Liver (tissue), 8 donors: ENCODE measurements at regions not wholly inside any gene's neighbourhood (a gene's known extent, or its start where the extent isn't known, plus 50 kb on each side); places are given as distances from the start of the nearest gene placed in this dataset.
"Not testable (repeated sequence)": the region's sequence is repeated elsewhere in the genome, so short reads cannot be mapped to it uniquely, and the experiment has no call there.

ENCODE experiments used
- DNase-seq: peaks from one replicate; pipeline ENCODE4 v3.0.0-alpha.2; 2017; ENCODE audit warnings: low spot score
- H3K27ac ChIP-seq, 2 donors: one replicate each; pipeline ENCODE4 v1.7.0; 2013; ENCODE audit warnings: inconsistent platforms in 2 of 2, low read length in 2 of 2, control low read depth in 1 of 2, low read depth in 1 of 2, mild to moderate bottlenecking in 1 of 2
- H3K27me3 ChIP-seq, 4 donors: one replicate each; pipeline versions ENCODE4 v1.6.1 to v1.7.0; 2013; ENCODE audit warnings: low read length in 3 of 4, inconsistent platforms in 1 of 4, mild to moderate bottlenecking in 1 of 4, moderate library complexity in 1 of 4; ENCODE audit not compliant: control insufficient read depth in 4 of 4, insufficient read depth in 4 of 4
- H3K36me3 ChIP-seq, 4 donors: one replicate each; pipeline versions ENCODE4 v1.6.1 to v1.7.0; 2013; ENCODE audit warnings: low read length in 3 of 4, mild to moderate bottlenecking in 3 of 4, low read depth in 1 of 4, moderate library complexity in 1 of 4; ENCODE audit not compliant: control insufficient read depth in 4 of 4, insufficient read depth in 3 of 4
- H3K4me1 ChIP-seq, 4 donors: one replicate each; pipeline versions ENCODE4 v1.6.1 to v1.7.0; 2013; ENCODE audit warnings: low read length in 3 of 4, mild to moderate bottlenecking in 3 of 4, moderate library complexity in 1 of 4; ENCODE audit not compliant: control insufficient read depth in 4 of 4, insufficient read depth in 4 of 4
- H3K4me3 ChIP-seq, 3 donors: one replicate each; pipeline versions ENCODE4 v1.6.1 to v1.7.0; 2013; ENCODE audit warnings: low read length in 3 of 3, control low read depth in 1 of 3, low read depth in 1 of 3, mild to moderate bottlenecking in 1 of 3
- H3K9ac ChIP-seq, 2 donors: one replicate each; pipeline ENCODE4 v1.7.0; 2013; ENCODE audit warnings: low read length in 2 of 2, mild to moderate bottlenecking in 2 of 2, moderate library complexity in 2 of 2, control low read depth in 1 of 2, low read depth in 1 of 2
- H3K9me3 ChIP-seq, 4 donors: one replicate each; pipeline versions ENCODE4 v1.6.1 to v1.7.0; 2013; ENCODE audit warnings: low read length in 3 of 4; ENCODE audit not compliant: control insufficient read depth in 4 of 4
- EGR1 ChIP-seq, 2 donors: IDR thresholded peaks; 2 replicates each; pipeline ENCODE4 v1.6.1; 2016 to 2018; ENCODE audit warnings: antibody characterized with exemption in 2 of 2, low read depth in 2 of 2
- FOXA1 ChIP-seq: IDR thresholded peaks from 2 replicates; pipeline ENCODE4 v1.6.1; 2016; ENCODE audit warnings: antibody characterized with exemption
- FOXA2 ChIP-seq: IDR thresholded peaks from 2 replicates; pipeline ENCODE4 v1.6.1; 2016; ENCODE audit warnings: antibody characterized with exemption
- GABPA ChIP-seq, 2 donors: IDR thresholded peaks in 1 of 2; conservative IDR thresholded peaks in 1 of 2; 2 replicates each; pipeline ENCODE4 v1.6.1; 2016; ENCODE audit warnings: antibody characterized with exemption in 2 of 2, mild to moderate bottlenecking in 1 of 2, moderate library complexity in 1 of 2
- HNF4G ChIP-seq: IDR thresholded peaks from 2 replicates; pipeline ENCODE4 v1.6.1; 2016; ENCODE audit warnings: antibody characterized with exemption
- JUND ChIP-seq, 2 donors: IDR thresholded peaks; 2 replicates each; pipeline ENCODE4 v1.6.1; 2016; ENCODE audit warnings: antibody characterized with exemption in 2 of 2
- NR2F2 ChIP-seq: IDR thresholded peaks from 2 replicates; pipeline ENCODE4 v1.6.1; 2016; ENCODE audit warnings: antibody characterized with exemption
- RXRA ChIP-seq, 2 donors: IDR thresholded peaks; 2 replicates each; pipeline ENCODE4 v1.6.1; 2017 to 2018; ENCODE audit warnings: antibody characterized with exemption in 2 of 2, mild to moderate bottlenecking in 1 of 2
- TAF1 ChIP-seq: conservative IDR thresholded peaks from 2 replicates; pipeline ENCODE4 v1.6.1; 2016; ENCODE audit warnings: antibody characterized with exemption, mild to moderate bottlenecking
- YY1 ChIP-seq: IDR thresholded peaks from 2 replicates; pipeline ENCODE4 v1.6.1; 2016; ENCODE audit warnings: antibody characterized with exemption, mild to moderate bottlenecking
- WGBS: extraction: QIAGEN DNeasy Blood & Tissue Kit; methylation state at CpG from one replicate; pipeline ENCODE4 v1.1.7; 2013; 5-methylcytosine and 5-hydroxymethylcytosine counted together
- TF ChIP-seq, protein P1 (sequence below): IDR thresholded peaks from 2 replicates; pipeline ENCODE4 v1.6.1; 2016; ENCODE audit warnings: antibody characterized with exemption
- TF ChIP-seq, protein P2 (sequence below): fragments of 150-350 bp; IDR thresholded peaks from 2 replicates; pipeline ENCODE4 v1.5.1; 2017; ENCODE audit warnings: improper control_type of control experiment, low read depth, low read length; ENCODE audit not compliant: missing input control
- TF ChIP-seq, protein P3 (sequence below): IDR thresholded peaks from 2 replicates; pipeline ENCODE4 v1.6.1; 2016; ENCODE audit warnings: antibody characterized with exemption
- TF ChIP-seq, protein P4 (sequence below): IDR thresholded peaks from 2 replicates; pipeline ENCODE4 v1.6.1; 2016; ENCODE audit warnings: antibody characterized with exemption, mild to moderate bottlenecking
- donor health status: healthy.
- donor health status: healthy.
- donor health status: healthy.
- donor health status: healthy.
- donor health status: healthy.

DNA sequence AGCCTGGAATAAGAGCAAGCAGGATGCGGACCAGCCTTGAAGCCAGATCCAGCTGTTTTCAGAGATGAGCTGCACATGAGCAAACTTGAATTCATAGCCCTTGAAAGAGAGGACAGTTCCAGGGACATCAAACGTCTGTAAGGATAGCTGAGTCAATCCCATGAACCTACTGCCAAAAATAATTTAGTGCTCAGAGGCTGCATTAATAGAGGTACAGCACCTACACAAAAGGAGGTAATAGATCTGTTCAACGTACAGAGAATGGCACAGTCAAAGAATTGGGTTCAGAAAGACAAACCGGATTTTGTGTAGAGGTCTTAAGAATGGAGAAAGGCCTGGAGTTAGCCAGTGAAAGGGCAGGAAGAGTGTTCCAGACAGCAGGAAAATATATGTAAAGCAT is 110.8 kb upstream of the ZC3H12A start:
- Histone ChIP-seq H3K9ac (no peak overlapping the region), H3K4me1 (no peaks in the 10 kb centered on the region), H3K27me3 (peaks cover 0 to 10% (median 2%) of the 10 kb centered on the region in 4 donors), H3K27ac (no peak overlapping the region), H3K36me3 (no peaks in the 10 kb centered on the region), H3K9me3 (peaks cover 0 to 5% (median 2%) of the 10 kb centered on the region in 4 donors), H3K4me3 (no peak overlapping the region)
- 50% methylated on average over 4 of the region's 4 CpGs for WGBS
- DNase-seq, result no peak
- TF ChIP-seq RXRA (IDR thresholded peaks at IDR 0.05), result no peak
- TF ChIP-seq, protein P1, sequence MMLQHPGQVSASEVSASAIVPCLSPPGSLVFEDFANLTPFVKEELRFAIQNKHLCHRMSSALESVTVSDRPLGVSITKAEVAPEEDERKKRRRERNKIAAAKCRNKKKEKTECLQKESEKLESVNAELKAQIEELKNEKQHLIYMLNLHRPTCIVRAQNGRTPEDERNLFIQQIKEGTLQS, result no peak
- no peak for TF ChIP-seq JUND (IDR thresholded peaks at IDR 0.05)
- no peak for TF ChIP-seq HNF4G
- no peak for TF ChIP-seq YY1
- TF ChIP-seq FOXA2, result no peak
- TF ChIP-seq, protein P2, sequence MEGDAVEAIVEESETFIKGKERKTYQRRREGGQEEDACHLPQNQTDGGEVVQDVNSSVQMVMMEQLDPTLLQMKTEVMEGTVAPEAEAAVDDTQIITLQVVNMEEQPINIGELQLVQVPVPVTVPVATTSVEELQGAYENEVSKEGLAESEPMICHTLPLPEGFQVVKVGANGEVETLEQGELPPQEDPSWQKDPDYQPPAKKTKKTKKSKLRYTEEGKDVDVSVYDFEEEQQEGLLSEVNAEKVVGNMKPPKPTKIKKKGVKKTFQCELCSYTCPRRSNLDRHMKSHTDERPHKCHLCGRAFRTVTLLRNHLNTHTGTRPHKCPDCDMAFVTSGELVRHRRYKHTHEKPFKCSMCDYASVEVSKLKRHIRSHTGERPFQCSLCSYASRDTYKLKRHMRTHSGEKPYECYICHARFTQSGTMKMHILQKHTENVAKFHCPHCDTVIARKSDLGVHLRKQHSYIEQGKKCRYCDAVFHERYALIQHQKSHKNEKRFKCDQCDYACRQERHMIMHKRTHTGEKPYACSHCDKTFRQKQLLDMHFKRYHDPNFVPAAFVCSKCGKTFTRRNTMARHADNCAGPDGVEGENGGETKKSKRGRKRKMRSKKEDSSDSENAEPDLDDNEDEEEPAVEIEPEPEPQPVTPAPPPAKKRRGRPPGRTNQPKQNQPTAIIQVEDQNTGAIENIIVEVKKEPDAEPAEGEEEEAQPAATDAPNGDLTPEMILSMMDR, result no peak
- TF ChIP-seq EGR1 (IDR thresholded peaks at IDR 0.05; ENCODE audit: low read depth in 2 of 2), result no peak
- TF ChIP-seq FOXA1, result no peak
- no peak for TF ChIP-seq TAF1

DNA sequence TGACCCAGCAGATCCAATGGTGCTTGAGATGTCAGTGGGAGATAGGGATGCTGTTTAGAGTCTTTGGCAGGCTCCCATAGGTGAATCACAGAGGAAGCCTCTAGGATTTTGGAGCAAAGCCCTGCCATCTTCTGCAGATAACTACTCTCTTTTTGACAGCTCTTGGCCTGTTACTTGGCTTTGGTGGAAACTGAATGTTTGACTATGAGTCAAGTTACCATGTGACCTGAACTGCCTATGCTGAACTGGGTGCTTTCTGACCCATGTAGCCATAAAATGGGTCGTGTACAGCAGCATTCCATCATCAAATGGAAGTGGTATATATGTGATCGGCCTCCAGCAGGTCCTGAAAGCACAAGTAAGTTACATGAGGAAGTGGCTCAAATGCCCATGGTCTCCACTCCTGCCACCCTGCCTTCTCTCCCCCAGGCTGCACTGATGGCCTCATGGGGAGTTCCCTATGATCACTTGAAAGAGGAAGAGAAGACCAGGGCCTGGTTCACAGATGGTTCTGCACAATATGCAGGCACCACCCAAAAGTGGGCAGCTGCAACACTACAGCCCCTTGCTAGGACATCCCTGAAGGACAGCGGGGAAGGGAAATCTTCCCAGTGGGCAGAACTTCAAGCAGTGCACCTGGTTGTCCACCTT is 105.6 kb upstream of the ZC3H12A start:
- not testable (repeated sequence) for H3K27me3 ChIP-seq, H3K4me3 ChIP-seq, H3K4me1 ChIP-seq, H3K9me3 ChIP-seq, H3K36me3 ChIP-seq, H3K9ac ChIP-seq, H3K27ac ChIP-seq, DNase-seq
- 54% methylated on average over 3 of the region's 3 CpGs for WGBS

DNA sequence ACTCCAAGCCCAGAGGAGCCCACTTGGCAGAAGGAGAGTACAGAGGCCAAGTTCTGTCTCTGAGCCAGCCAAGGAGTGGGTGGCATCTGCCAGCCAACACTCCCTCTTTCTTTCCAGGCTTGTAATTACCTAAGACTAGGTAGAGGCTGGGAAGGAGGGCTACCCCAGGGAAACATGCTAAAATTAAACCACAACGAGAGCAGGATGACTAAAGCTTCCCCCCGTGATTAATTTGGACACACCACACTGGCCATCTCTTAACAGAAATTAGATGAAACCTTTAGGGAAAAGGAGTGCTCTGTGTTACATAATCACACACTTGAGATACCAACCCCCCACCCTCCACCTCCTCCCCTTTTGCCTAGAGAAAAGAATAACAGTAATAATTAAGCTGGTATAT is 102.1 kb upstream of the ZC3H12A start:
- 69% methylated on average over 2 of the region's 2 CpGs for WGBS
- no peaks in the 10 kb centered on the region for H3K36me3 ChIP-seq
- H3K27ac ChIP-seq, result no peak overlapping the region
- no peak for TF ChIP-seq FOXA1
- no peak for TF ChIP-seq RXRA (IDR thresholded peaks at IDR 0.05)
- TF ChIP-seq FOXA2, result no peak
- TF ChIP-seq JUND (IDR thresholded peaks at IDR 0.05), result no peak
- TF ChIP-seq NR2F2, result no peak
- TF ChIP-seq, protein P3, sequence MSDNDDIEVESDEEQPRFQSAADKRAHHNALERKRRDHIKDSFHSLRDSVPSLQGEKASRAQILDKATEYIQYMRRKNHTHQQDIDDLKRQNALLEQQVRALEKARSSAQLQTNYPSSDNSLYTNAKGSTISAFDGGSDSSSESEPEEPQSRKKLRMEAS, result no peak
- no peak for TF ChIP-seq GABPA (IDR thresholded peaks at IDR 0.05 in 1 of 2, conservative IDR thresholded peaks at IDR 0.05 in 1 of 2)
- TF ChIP-seq, protein P4, sequence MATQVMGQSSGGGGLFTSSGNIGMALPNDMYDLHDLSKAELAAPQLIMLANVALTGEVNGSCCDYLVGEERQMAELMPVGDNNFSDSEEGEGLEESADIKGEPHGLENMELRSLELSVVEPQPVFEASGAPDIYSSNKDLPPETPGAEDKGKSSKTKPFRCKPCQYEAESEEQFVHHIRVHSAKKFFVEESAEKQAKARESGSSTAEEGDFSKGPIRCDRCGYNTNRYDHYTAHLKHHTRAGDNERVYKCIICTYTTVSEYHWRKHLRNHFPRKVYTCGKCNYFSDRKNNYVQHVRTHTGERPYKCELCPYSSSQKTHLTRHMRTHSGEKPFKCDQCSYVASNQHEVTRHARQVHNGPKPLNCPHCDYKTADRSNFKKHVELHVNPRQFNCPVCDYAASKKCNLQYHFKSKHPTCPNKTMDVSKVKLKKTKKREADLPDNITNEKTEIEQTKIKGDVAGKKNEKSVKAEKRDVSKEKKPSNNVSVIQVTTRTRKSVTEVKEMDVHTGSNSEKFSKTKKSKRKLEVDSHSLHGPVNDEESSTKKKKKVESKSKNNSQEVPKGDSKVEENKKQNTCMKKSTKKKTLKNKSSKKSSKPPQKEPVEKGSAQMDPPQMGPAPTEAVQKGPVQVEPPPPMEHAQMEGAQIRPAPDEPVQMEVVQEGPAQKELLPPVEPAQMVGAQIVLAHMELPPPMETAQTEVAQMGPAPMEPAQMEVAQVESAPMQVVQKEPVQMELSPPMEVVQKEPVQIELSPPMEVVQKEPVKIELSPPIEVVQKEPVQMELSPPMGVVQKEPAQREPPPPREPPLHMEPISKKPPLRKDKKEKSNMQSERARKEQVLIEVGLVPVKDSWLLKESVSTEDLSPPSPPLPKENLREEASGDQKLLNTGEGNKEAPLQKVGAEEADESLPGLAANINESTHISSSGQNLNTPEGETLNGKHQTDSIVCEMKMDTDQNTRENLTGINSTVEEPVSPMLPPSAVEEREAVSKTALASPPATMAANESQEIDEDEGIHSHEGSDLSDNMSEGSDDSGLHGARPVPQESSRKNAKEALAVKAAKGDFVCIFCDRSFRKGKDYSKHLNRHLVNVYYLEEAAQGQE, result no peak
- no peak for TF ChIP-seq TAF1
- TF ChIP-seq HNF4G, result no peak
- no peaks in the 10 kb centered on the region for H3K9me3 ChIP-seq
- no peak for DNase-seq
- no peaks in the 10 kb centered on the region for H3K4me1 ChIP-seq
- no peak overlapping the region for H3K9ac ChIP-seq
- H3K4me3 ChIP-seq, result no peak overlapping the region
- H3K27me3 ChIP-seq, result peaks cover 0 to 6% (median 0%) of the 10 kb centered on the region in 4 donors
